Cerebellar cortex (tissue), 1 donor: ENCODE measurements at regions not wholly inside any gene's neighbourhood (a gene's known extent, or its start where the extent isn't known, plus 50 kb on each side); places are given as distances from the start of the nearest gene placed in this dataset.

ENCODE experiments used
- DNase-seq: peaks from one replicate; pipeline ENCODE4 v3.0.0-alpha.2; 2015; ENCODE audit warnings: low spot score

- DNase-seq: no peak
Measured at GRCh38 chr3:117955196-117955595, 1079.5 kb downstream of the IGSF11 start.

- no peak for DNase-seq
Measured at GRCh38 chr3:117958027-117958426, 1076.6 kb downstream of the IGSF11 start.

GRCh38 chr3:117962750-117963149, 1071.9 kb downstream of the IGSF11 start:
- DNase-seq: no peak

- DNase-seq: no peak
Measured at GRCh38 chr3:117963858-117964257, 1070.8 kb downstream of the IGSF11 start.

- no peak for DNase-seq
Measured at GRCh38 chr3:117964814-117965213, 1069.8 kb downstream of the IGSF11 start.

GRCh38 chr3:117977504-117978228, 1057.0 kb downstream of the IGSF11 start:
- no peak for DNase-seq

- no peak for DNase-seq
Measured at GRCh38 chr3:117979466-117979865, 1055.2 kb downstream of the IGSF11 start.

- DNase-seq: no peak
Measured at GRCh38 chr3:117987256-117987655, 1047.4 kb downstream of the IGSF11 start.

- DNase-seq: no peak
Measured at GRCh38 chr3:117989982-117990381, 1044.7 kb downstream of the IGSF11 start.

- DNase-seq: no peak
Measured at GRCh38 chr3:117990627-117991026, 1044.0 kb downstream of the IGSF11 start.

- DNase-seq: no peak
Measured at GRCh38 chr3:117995842-117996437, 1038.7 kb downstream of the IGSF11 start.

- peak; percentile 77 for DNase-seq
Measured at GRCh38 chr3:117997201-117998049, 1037.2 kb downstream of the IGSF11 start.

- no peak for DNase-seq
Measured at GRCh38 chr3:117998071-117998470, 1036.6 kb downstream of the IGSF11 start.

GRCh38 chr3:118000219-118000618, 1034.4 kb downstream of the IGSF11 start:
- DNase-seq: no peak

- DNase-seq: no peak
Measured at GRCh38 chr3:118001380-118001779, 1033.3 kb downstream of the IGSF11 start.

- DNase-seq: no peak
Measured at GRCh38 chr3:118011910-118012309, 1022.7 kb downstream of the IGSF11 start.

GRCh38 chr3:118029049-118029448, 1005.6 kb downstream of the IGSF11 start:
- no peak for DNase-seq

- no peak for DNase-seq
Measured at GRCh38 chr3:118036215-118036614, 998.4 kb downstream of the IGSF11 start.

- DNase-seq: no peak
Measured at GRCh38 chr3:118055381-118055780, 979.3 kb downstream of the IGSF11 start.

- no peak for DNase-seq
Measured at GRCh38 chr3:118057086-118057485, 977.6 kb downstream of the IGSF11 start.

GRCh38 chr3:118059096-118059495, 975.5 kb downstream of the IGSF11 start:
- DNase-seq: no peak

GRCh38 chr3:118067439-118067838, 967.2 kb downstream of the IGSF11 start:
- DNase-seq: no peak

- no peak for DNase-seq
Measured at GRCh38 chr3:118075873-118076272, 958.8 kb downstream of the IGSF11 start.
